NCI-H748 (cell line): ENCODE measurements at regions not wholly inside any gene's neighbourhood (a gene's known extent, or its start where the extent isn't known, plus 50 kb on each side); places are given as distances from the start of the nearest gene placed in this dataset.
"Not testable (repeated sequence)": the region's sequence is repeated elsewhere in the genome, so short reads cannot be mapped to it uniquely, and the experiment has no call there.

ENCODE experiments used
- DNase-seq: peaks from one replicate; lab custom pipeline; 2025; ENCODE audit not compliant: unreplicated experiment; lab: John Stamatoyannopoulos, UW

- no peak for DNase-seq
Measured at GRCh38 chr4:187469627-187470026, 525.9 kb upstream of the ZFP42 start.

DNA sequence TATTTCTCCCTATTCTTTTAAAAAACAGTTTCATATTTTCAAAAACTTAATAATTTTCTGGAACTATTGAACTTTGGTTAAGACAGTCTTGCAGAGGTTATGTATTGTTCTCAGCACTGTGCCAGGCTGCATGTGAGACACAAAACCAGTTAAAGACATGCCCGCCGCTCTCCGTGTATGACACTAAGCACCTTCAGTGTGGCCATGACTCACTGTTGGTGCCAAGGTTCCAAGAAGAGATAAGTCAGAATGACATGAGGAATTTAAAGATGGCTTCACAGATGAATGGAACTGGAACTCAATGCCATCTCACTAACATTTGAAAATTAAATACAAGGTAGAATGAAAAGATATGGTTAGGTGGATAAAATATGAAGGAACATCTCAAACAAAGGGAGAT is 525.5 kb upstream of the ZFP42 start:
- DNase-seq, result no peak

GRCh38 chr4:187474238-187474637 is 521.3 kb upstream of the ZFP42 start:
- no peak for DNase-seq

GRCh38 chr4:187475901-187476300 is 519.7 kb upstream of the ZFP42 start:
- DNase-seq, result no peak

DNA sequence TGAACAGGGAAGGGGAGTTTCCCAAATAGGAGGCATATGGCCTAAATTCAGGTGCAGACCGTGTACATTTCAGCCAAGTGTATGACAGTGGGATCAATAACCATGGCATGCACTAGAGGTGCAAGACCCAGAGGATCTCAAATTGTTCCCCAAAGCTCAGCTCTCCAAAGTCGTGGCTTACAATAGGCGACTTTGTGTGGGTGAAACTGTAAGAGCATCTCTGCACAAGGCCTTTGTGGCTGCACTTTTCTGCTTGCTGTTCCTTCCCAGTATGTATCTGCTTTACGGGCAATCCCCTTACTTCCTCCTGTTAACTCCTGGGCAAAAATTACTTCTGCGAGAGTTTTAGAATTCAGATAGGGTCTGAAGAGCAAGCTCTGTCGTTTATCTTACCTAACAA is 518.3 kb upstream of the ZFP42 start:
- no peak for DNase-seq

GRCh38 chr4:187478292-187479140 is 517.1 kb upstream of the ZFP42 start:
- DNase-seq, result no peak

- no peak for DNase-seq
Measured at GRCh38 chr4:187479511-187479910, 516.1 kb upstream of the ZFP42 start.

DNA sequence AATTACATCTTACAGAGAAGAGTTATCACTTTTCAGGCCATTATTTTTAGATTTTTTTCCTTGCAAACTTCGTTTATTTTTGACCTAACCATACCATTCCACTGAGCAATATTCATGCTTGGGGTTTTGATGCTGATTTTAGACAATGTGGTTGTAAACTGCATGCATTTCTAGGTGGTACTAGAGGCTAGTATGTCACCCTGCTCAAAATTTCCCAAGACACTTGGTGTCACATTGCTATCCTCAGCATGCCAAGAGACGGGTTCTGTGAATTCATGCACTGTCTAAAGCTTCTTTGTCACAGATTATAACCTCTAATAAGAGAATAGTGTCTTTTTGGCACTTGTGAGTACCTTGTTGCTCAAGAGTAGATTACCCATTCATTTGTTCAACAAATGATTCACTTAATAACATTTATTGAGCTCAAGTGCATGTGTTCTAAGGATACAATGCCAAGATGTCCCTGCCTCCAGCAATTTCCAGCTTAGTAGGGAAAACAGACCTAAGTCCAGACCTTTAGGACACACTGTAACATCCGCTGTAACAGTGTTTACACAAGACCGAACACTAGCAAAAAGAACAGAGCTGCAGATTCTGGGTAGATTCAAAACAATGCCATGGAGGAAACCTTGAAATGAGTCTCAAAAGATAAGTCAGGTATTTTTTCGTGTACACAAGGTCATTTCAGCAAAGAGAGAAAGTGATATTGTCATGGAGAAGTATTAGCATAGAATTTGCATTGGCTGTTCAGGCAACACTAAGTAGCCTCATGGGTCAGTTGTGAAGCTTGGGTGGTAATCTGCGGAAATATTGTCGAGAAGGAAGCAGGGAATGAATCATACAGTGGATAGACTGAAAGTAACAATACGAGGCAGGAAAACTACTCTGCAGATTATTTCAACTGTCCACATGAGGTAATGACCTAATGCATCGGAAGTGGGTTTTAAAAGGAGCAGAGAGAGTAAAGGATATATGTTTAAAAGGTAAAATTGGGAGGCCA is 515.1 kb upstream of the ZFP42 start:
- no peak for DNase-seq

- no peak for DNase-seq
Measured at GRCh38 chr4:187484186-187484585, 511.4 kb upstream of the ZFP42 start.

DNA sequence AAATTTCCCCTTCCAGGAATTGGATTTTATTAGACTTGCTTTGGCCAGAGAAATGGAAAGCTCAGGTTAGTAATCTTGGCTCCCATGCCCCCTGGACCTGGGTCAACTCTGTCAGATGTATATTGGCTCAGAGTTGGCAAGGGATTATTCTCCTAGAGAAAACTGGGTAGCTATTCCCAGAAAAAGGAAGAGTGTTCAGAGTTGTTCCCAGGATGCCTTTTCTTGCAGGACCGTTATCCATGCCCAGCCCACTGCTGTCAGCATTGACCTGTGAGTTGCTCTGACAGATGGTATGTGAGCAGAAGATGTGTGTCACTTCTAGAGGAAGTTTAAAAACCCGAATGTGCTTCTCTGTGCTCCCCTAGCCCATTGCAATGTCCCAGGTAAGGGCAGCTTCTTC is 509.9 kb upstream of the ZFP42 start:
- no peak for DNase-seq

- DNase-seq, result no peak
Measured at GRCh38 chr4:187491286-187491685, 504.3 kb upstream of the ZFP42 start.

DNA sequence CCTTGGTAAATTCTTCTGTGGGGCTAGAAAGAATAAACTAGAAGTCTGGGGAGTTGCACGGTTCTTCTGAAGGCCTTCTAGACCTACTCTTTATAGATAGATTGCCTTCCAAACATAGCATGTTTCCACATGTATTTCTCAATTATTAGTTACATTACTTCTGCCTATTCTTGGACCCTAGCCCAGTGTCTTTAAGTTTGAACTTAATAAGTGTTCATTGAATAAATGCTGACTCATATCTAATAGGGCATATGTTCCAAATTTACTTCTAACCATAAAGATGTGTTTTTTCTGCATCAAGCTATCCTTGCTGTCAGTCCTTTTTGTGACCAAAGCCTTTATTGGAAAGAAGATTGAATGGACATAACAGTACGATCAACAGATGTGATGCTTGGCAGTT is 503.6 kb upstream of the ZFP42 start:
- DNase-seq, result no peak

GRCh38 chr4:187493661-187494060 is 501.9 kb upstream of the ZFP42 start:
- no peak for DNase-seq

- DNase-seq, result no peak
Measured at GRCh38 chr4:187499956-187500355, 495.6 kb upstream of the ZFP42 start.

DNA sequence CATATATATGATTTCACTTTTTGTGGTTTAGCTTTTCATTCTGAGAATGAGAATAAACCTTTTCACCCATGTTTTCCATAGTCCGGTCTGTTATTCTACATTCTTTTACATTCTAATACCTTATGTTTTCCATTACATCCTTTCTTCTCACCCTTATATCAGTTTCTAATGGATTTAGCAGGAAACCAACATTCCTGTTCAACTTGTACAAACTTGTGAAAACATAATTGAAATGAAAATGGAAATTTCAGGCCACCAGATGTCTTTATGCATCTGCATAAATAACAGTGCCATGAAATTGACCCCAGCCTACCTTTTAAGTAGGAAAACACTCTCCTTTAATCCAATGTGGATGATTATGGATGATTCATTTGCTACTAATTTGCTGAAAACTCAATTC is 494.8 kb upstream of the ZFP42 start:
- DNase-seq, result no peak

- DNase-seq, result no peak
Measured at GRCh38 chr4:187501731-187502130, 493.8 kb upstream of the ZFP42 start.

GRCh38 chr4:187504974-187505797 is 490.4 kb upstream of the ZFP42 start:
- no peak for DNase-seq

GRCh38 chr4:187505798-187506141 is 489.8 kb upstream of the ZFP42 start:
- DNase-seq, result not testable (repeated sequence)

DNA sequence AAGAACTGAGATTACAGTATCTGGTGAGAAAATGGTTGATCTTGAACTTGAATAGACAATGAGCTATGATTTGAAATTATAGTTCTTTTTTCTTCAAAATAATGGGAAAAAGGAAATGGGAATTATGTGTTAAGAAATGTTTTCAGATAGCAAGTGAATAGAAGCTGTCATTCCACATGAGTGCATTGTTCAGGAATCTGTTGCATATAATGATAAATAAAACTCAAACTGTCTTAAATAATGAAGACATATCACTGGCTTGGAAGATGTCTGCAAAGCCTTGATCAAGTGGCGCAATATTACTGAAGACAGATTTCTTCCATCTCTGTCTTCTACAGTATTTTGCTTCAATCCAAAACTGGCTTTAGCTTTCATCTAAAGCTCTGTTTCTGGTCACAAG is 479.3 kb upstream of the ZFP42 start:
- no peak for DNase-seq

DNA sequence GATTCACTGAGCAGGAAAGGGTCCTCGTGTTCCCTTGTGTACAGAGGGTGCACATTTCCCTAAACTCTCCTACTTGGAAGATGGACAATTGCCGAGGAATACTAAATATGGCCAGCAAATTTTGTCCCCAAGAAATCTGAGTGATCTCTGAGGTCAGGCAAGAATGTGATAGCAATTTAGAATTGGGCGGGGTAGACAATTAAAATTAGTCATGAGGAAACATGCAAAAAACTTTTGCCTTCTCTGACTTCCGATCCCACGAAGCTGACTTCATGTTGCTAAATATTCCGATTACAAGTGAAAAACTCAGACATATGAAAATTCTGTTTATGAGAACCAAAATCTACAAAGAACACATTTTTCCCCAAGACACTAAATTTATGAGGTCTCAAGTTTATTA is 453.9 kb upstream of the ZFP42 start:
- DNase-seq, result no peak

- DNase-seq, result no peak
Measured at GRCh38 chr4:187544461-187545053, 451.0 kb upstream of the ZFP42 start.
